HFFc6 (cell line): ENCODE measurements at regions not wholly inside any gene's neighbourhood (a gene's known extent, or its start where the extent isn't known, plus 50 kb on each side); places are given as distances from the start of the nearest gene placed in this dataset.

Experiments used
- DNase-seq: peaks from one replicate; pipeline ENCODE4 v3.0.0-alpha.2; 2018
- H3K27ac Mint-ChIP-seq: 2 replicates; pipeline ENCODE4 v1.8.0; 2020; ENCODE audit warnings: mild to moderate bottlenecking, mixed read lengths
- H3K27me3 Mint-ChIP-seq: 2 replicates; pipeline ENCODE4 v1.8.0; 2021; ENCODE audit warnings: mild to moderate bottlenecking, moderate library complexity, mixed read lengths; ENCODE audit not compliant: insufficient read depth
- H3K36me3 Mint-ChIP-seq: 2 replicates; pipeline ENCODE4 v1.8.0; 2021; ENCODE audit warnings: low read depth, mixed read lengths
- H3K4me1 Mint-ChIP-seq: 2 replicates; pipeline ENCODE4 v1.8.0; 2020; ENCODE audit warnings: low read depth, mixed read lengths
- H3K4me3 Mint-ChIP-seq: 2 replicates; pipeline ENCODE4 v1.8.0; 2020; ENCODE audit warnings: mild to moderate bottlenecking, moderate library complexity, mixed read lengths
- H3K9me3 Mint-ChIP-seq: 2 replicates; pipeline ENCODE4 v1.8.0; 2020; ENCODE audit warnings: mild to moderate bottlenecking, mixed read lengths
- CTCF ChIP-seq: fragments of 200-600 bp; sonication (generic); IDR thresholded peaks from 2 replicates; pipeline ENCODE4 v1.5.0; 2021; ENCODE audit warnings: antibody characterized with exemption, mild to moderate bottlenecking

GRCh38 chr16:73499276-73499675 lies 451.3 kb upstream of the ZFHX3 start:
- peaks cover 2% of the 10 kb centered on the region; the same call in 1 of the 2 replicates for H3K9me3 Mint-ChIP-seq
- H3K4me1 Mint-ChIP-seq = no peaks in the 10 kb centered on the region
- no peak for TF ChIP-seq CTCF
- no peak overlapping the region for H3K4me3 Mint-ChIP-seq
- DNase-seq = no peak
- H3K27ac Mint-ChIP-seq = no peak overlapping the region
- H3K27me3 Mint-ChIP-seq = peaks cover 6% of the 10 kb centered on the region
- no peaks in the 10 kb centered on the region for H3K36me3 Mint-ChIP-seq

GRCh38 chr16:73485880-73486279 lies 438.0 kb upstream of the ZFHX3 start:
- no peaks in the 10 kb centered on the region for H3K4me1 Mint-ChIP-seq
- H3K4me3 Mint-ChIP-seq = no peak overlapping the region
- no peaks in the 10 kb centered on the region for H3K36me3 Mint-ChIP-seq
- H3K27me3 Mint-ChIP-seq = no peaks in the 10 kb centered on the region; the same call in 1 of the 2 replicates
- H3K27ac Mint-ChIP-seq = no peak overlapping the region
- no peak for DNase-seq
- no peaks in the 10 kb centered on the region for H3K9me3 Mint-ChIP-seq
- TF ChIP-seq CTCF = no peak

- H3K4me3 Mint-ChIP-seq = no peak overlapping the region
- no peaks in the 10 kb centered on the region; the same call in 1 of the 2 replicates for H3K27me3 Mint-ChIP-seq
- no peak for TF ChIP-seq CTCF
- H3K36me3 Mint-ChIP-seq = no peaks in the 10 kb centered on the region
- H3K9me3 Mint-ChIP-seq = no peaks in the 10 kb centered on the region
- H3K27ac Mint-ChIP-seq = no peak overlapping the region
- no peaks in the 10 kb centered on the region for H3K4me1 Mint-ChIP-seq
- no peak for DNase-seq
Observed at GRCh38 chr16:73483934-73484711, 436.2 kb upstream of the ZFHX3 start.

GRCh38 chr16:73483076-73483791 lies 435.3 kb upstream of the ZFHX3 start:
- Mint-ChIP-seq H3K27ac (no peak overlapping the region), H3K27me3 (no peaks in the 10 kb centered on the region; the same call in 1 of the 2 replicates), H3K4me1 (no peaks in the 10 kb centered on the region), H3K9me3 (no peaks in the 10 kb centered on the region), H3K36me3 (no peaks in the 10 kb centered on the region), H3K4me3 (no peak overlapping the region; the same call in 1 of the 2 replicates)
- TF ChIP-seq CTCF = no peak
- no peak for DNase-seq

GRCh38 chr16:73482310-73482709 lies 434.4 kb upstream of the ZFHX3 start:
- no peaks in the 10 kb centered on the region for H3K9me3 Mint-ChIP-seq
- no peak for DNase-seq
- H3K4me1 Mint-ChIP-seq = no peaks in the 10 kb centered on the region
- no peaks in the 10 kb centered on the region for H3K36me3 Mint-ChIP-seq
- no peak overlapping the region for H3K27ac Mint-ChIP-seq
- no peak for TF ChIP-seq CTCF
- no peak overlapping the region for H3K4me3 Mint-ChIP-seq
- H3K27me3 Mint-ChIP-seq = no peaks in the 10 kb centered on the region; the same call in 1 of the 2 replicates
